HepG2 (cell line): ENCODE measurements at regions not wholly inside any gene's neighbourhood (a gene's known extent, or its start where the extent isn't known, plus 50 kb on each side); places are given as distances from the start of the nearest gene placed in this dataset.

ENCODE experiments used
- ATF1 ChIP-seq: IDR thresholded peaks from 2 replicates; pipeline ENCODE4 v1.6.1; 2016; ENCODE audit warnings: mild to moderate bottlenecking, control low read depth
- FOXJ3 ChIP-seq: sonication (generic); formaldehyde crosslinking; IDR thresholded peaks from 2 replicates; pipeline ENCODE4 v1.4.0; 2020; ENCODE audit warnings: missing genetic modification reagents, mild to moderate bottlenecking, borderline replicate concordance
- GTF3A ChIP-seq: sonication (generic); formaldehyde crosslinking; conservative IDR thresholded peaks from 2 replicates; pipeline ENCODE4 v1.4.0; 2020; ENCODE audit warnings: mild to moderate bottlenecking, missing genetic modification reagents
- HNRNPLL ChIP-seq: fragments of 200-400 bp; formaldehyde crosslinking; IDR thresholded peaks from 2 replicates; pipeline ENCODE4 v1.6.1; 2017; ENCODE audit warnings: mild to moderate bottlenecking, low read depth, low read length; ENCODE audit not compliant: poor library complexity, severe bottlenecking
- NR1H2 ChIP-seq: sonication (generic); formaldehyde crosslinking; IDR thresholded peaks from 2 replicates; pipeline ENCODE4 v1.8.1; 2022; ENCODE audit warnings: low read depth, missing genetic modification reagents, borderline replicate concordance
- ZBTB33 ChIP-seq: sonication (generic); formaldehyde crosslinking; IDR thresholded peaks from 2 replicates; pipeline ENCODE4 v1.4.0; 2020; ENCODE audit warnings: missing genetic modification reagents
- ZGPAT ChIP-seq: IDR thresholded peaks from 2 replicates; pipeline ENCODE4 v1.6.1; 2016; ENCODE audit warnings: mild to moderate bottlenecking
- ZNF205 ChIP-seq: IDR thresholded peaks from 2 replicates; pipeline ENCODE4 v1.6.1; 2018; ENCODE audit warnings: missing biosample characterization, missing genetic modification reagents
- ZNF382 ChIP-seq: sonication (generic); formaldehyde crosslinking; IDR thresholded peaks from 2 replicates; pipeline ENCODE4 v1.5.0; 2020; ENCODE audit warnings: missing genetic modification reagents, mild to moderate bottlenecking, borderline replicate concordance
- ZNF543 ChIP-seq: sonication (generic); formaldehyde crosslinking; IDR thresholded peaks from 2 replicates; pipeline ENCODE4 v1.4.0; 2020; ENCODE audit warnings: mild to moderate bottlenecking, missing genetic modification reagents
- ZNF775 ChIP-seq: sonication (generic); formaldehyde crosslinking; IDR thresholded peaks from 2 replicates; pipeline ENCODE4 v1.4.0; 2020; ENCODE audit warnings: missing genetic modification reagents, mild to moderate bottlenecking, moderate library complexity, borderline replicate concordance
- ZNF788 ChIP-seq: sonication (generic); formaldehyde crosslinking; IDR thresholded peaks from 2 replicates; pipeline ENCODE4 v1.5.0; 2020; ENCODE audit warnings: mild to moderate bottlenecking, missing genetic modification reagents, borderline replicate concordance
- TF ChIP-seq, protein P1 (sequence below): sonication (generic); formaldehyde crosslinking; IDR thresholded peaks from 2 replicates; pipeline ENCODE4 v1.4.0; 2020; ENCODE audit warnings: missing genetic modification reagents, borderline replicate concordance
- TF ChIP-seq, protein P2 (sequence below): sonication (generic); formaldehyde crosslinking; IDR thresholded peaks from 2 replicates; pipeline ENCODE4 v1.5.0; 2020; ENCODE audit warnings: missing genetic modification reagents, mild to moderate bottlenecking, borderline replicate concordance
- TF ChIP-seq, protein P3 (sequence below): sonication (generic); formaldehyde crosslinking; IDR thresholded peaks from 2 replicates; pipeline ENCODE4 v1.5.1; 2020; ENCODE audit warnings: missing genetic modification reagents, mild to moderate bottlenecking, borderline replicate concordance

DNA sequence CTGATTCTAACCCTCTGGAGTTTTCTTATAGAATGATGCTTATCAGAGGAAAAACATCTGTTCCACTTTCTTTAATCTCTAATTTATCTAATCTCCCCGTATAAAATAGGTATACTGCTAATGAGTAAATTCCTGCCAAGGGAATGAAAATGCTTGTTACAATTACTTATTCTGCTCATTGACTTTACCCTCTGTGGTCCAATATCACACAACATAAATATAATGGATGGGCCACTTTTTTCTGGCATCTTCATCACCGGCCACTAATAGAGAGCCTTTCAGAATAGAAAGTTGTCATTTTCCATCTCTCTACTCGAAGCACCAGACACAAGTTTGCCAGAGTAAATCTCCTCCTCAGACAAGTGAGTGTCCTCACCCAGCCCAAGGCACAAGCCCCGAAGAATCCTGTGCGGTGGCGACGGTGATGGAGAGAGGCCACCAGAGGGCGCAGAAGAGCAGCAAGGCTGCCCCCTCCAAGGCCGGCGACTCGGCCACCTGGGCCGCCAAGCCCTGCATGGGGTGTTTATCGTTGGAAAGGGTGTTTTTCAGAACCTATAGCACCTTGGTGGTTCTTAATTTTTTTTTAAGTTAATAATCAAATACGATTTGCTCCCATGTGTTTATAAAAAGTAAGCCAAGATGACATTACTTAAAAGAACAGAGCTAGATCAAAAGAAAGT, 212.9 kb upstream of the ARID1B start (continued):
- TF ChIP-seq ZBTB33 (CRISPR knock-in tag) (0 out of 2 replicates have a peak, but pooled peaks have one; percentile 46), NR1H2 (CRISPR knock-in tag) (no peak), ATF1 (CRISPR knock-in tag) (no peak), FOXJ3 (CRISPR knock-in tag) (0 out of 2 replicates have a peak, but pooled peaks have one; percentile 16), ZNF382 (CRISPR knock-in tag) (no peak), ZNF775 (no peak), GTF3A (no peak), ZNF788 (no peak; the same call in 1 of the 2 replicates), ZGPAT (CRISPR knock-in tag) (peak; percentile 52; the same call in 1 of the 2 replicates), ZNF543 (CRISPR knock-in tag) (no peak), ZNF205 (CRISPR knock-in tag) (no peak), HNRNPLL (no peak)
- TF ChIP-seq, protein P1, sequence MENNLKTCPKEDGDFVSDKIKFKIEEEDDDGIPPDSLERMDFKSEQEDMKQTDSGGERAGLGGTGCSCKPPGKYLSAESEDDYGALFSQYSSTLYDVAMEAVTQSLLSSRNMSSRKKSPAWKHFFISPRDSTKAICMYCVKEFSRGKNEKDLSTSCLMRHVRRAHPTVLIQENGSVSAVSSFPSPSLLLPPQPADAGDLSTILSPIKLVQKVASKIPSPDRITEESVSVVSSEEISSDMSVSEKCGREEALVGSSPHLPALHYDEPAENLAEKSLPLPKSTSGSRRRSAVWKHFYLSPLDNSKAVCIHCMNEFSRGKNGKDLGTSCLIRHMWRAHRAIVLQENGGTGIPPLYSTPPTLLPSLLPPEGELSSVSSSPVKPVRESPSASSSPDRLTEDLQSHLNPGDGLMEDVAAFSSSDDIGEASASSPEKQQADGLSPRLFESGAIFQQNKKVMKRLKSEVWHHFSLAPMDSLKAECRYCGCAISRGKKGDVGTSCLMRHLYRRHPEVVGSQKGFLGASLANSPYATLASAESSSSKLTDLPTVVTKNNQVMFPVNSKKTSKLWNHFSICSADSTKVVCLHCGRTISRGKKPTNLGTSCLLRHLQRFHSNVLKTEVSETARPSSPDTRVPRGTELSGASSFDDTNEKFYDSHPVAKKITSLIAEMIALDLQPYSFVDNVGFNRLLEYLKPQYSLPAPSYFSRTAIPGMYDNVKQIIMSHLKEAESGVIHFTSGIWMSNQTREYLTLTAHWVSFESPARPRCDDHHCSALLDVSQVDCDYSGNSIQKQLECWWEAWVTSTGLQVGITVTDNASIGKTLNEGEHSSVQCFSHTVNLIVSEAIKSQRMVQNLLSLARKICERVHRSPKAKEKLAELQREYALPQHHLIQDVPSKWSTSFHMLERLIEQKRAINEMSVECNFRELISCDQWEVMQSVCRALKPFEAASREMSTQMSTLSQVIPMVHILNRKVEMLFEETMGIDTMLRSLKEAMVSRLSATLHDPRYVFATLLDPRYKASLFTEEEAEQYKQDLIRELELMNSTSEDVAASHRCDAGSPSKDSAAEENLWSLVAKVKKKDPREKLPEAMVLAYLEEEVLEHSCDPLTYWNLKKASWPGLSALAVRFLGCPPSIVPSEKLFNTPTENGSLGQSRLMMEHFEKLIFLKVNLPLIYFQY: 0 out of 2 replicates have a peak, but pooled peaks have one; percentile 63
- TF ChIP-seq, protein P2, sequence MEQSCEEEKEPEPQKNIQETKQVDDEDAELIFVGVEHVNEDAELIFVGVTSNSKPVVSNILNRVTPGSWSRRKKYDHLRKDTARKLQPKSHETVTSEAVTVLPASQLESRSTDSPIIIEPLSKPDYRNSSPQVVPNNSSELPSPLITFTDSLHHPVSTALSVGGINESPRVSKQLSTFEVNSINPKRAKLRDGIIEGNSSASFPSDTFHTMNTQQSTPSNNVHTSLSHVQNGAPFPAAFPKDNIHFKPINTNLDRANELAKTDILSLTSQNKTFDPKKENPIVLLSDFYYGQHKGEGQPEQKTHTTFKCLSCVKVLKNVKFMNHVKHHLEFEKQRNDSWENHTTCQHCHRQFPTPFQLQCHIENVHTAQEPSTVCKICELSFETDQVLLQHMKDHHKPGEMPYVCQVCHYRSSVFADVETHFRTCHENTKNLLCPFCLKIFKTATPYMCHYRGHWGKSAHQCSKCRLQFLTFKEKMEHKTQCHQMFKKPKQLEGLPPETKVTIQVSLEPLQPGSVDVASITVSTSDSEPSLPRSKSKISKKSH (CRISPR knock-in tag): no peak
- TF ChIP-seq, protein P3, sequence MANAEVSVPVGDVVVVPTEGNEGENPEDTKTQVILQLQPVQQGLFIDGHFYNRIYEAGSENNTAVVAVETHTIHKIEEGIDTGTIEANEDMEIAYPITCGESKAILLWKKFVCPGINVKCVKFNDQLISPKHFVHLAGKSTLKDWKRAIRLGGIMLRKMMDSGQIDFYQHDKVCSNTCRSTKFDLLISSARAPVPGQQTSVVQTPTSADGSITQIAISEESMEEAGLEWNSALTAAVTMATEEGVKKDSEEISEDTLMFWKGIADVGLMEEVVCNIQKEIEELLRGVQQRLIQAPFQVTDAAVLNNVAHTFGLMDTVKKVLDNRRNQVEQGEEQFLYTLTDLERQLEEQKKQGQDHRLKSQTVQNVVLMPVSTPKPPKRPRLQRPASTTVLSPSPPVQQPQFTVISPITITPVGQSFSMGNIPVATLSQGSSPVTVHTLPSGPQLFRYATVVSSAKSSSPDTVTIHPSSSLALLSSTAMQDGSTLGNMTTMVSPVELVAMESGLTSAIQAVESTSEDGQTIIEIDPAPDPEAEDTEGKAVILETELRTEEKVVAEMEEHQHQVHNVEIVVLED (CRISPR knock-in tag): 0 out of 2 replicates have a peak, but pooled peaks have one; percentile 31
